ENCODE measurements at regions not wholly inside any gene's neighbourhood (a gene's known extent, or its start where the extent isn't known, plus 50 kb on each side); places are given as distances from the start of the nearest gene placed in this dataset.

GRCh38 chr20:58054780-58055373, 173.6 kb downstream of the ANKRD60 start:
- Histone ChIP-seq H3K27ac (peak overlapping the region in 1 of 4 donors; percentile 33), H3K4me3 (no peak overlapping the region), H3K9me3 (no peaks in the 10 kb centered on the region), H3K36me3 (no peaks in the 10 kb centered on the region), H3K27me3 (no peaks in the 10 kb centered on the region), H3K4me1 (peaks cover 0 to 4% of the 10 kb centered on the region in 2 donors)
- DNase-seq (no peak), ATAC-seq (no peak)
- intact Hi-C loops (cut with DNase I; ENCODE audit: low total_unique reads), result no loop called here
- in situ Hi-C loops (cut with MboI; ENCODE audit: low sequenced_read_pairs in 4 of 4), result no loop called here
- no peak for TF ChIP-seq CTCF (IDR thresholded peaks at IDR 0.05 in 4 of 5, conservative IDR thresholded peaks at IDR 0.05 in 1 of 5)
- no peak for TF ChIP-seq POLR2A (IDR thresholded peaks at IDR 0.05)

- DNase-seq, result no peak
- in situ Hi-C loops (cut with MboI; ENCODE audit: low sequenced_read_pairs in 4 of 4), result no loop called here
- intact Hi-C loops (cut with DNase I; ENCODE audit: low total_unique reads), result no loop called here
- H3K4me3 ChIP-seq, result no peak overlapping the region
- H3K9me3 ChIP-seq, result no peaks in the 10 kb centered on the region
- no peak for ATAC-seq
- H3K36me3 ChIP-seq, result no peaks in the 10 kb centered on the region
- peaks cover 0 to 4% of the 10 kb centered on the region in 2 donors for H3K4me1 ChIP-seq
- no peaks in the 10 kb centered on the region for H3K27me3 ChIP-seq
- peak overlapping the region in 1 of 4 donors; percentile 33 for H3K27ac ChIP-seq
- TF ChIP-seq POLR2A (IDR thresholded peaks at IDR 0.05) (no peak), CTCF (IDR thresholded peaks at IDR 0.05 in 4 of 5, conservative IDR thresholded peaks at IDR 0.05 in 1 of 5) (no peak)
Measured at GRCh38 chr20:58054082-58054779, 174.2 kb downstream of the ANKRD60 start.

GRCh38 chr20:58053391-58054055, 174.9 kb downstream of the ANKRD60 start:
- Histone ChIP-seq H3K27ac (no peak overlapping the region), H3K4me3 (no peak overlapping the region), H3K27me3 (no peaks in the 10 kb centered on the region), H3K9me3 (no peaks in the 10 kb centered on the region), H3K36me3 (no peaks in the 10 kb centered on the region), H3K4me1 (peaks cover 0 to 4% of the 10 kb centered on the region in 2 donors)
- DNase-seq (no peak), ATAC-seq (no peak)
- in situ Hi-C loops (cut with MboI; ENCODE audit: low sequenced_read_pairs in 4 of 4), result no loop called here
- no peak for TF ChIP-seq POLR2A (IDR thresholded peaks at IDR 0.05)
- no peak for TF ChIP-seq CTCF (IDR thresholded peaks at IDR 0.05 in 4 of 5, conservative IDR thresholded peaks at IDR 0.05 in 1 of 5)
- intact Hi-C loops (cut with DNase I; ENCODE audit: low total_unique reads), result no loop called here

GRCh38 chr20:58051367-58051766, 177.1 kb downstream of the ANKRD60 start:
- Histone ChIP-seq H3K9me3 (no peaks in the 10 kb centered on the region), H3K36me3 (no peaks in the 10 kb centered on the region), H3K27me3 (no peaks in the 10 kb centered on the region), H3K4me3 (no peak overlapping the region), H3K4me1 (peaks cover 0 to 4% of the 10 kb centered on the region in 2 donors), H3K27ac (no peak overlapping the region)
- in situ Hi-C loops (cut with MboI; ENCODE audit: low sequenced_read_pairs in 4 of 4) (no loop called here), intact Hi-C loops (cut with DNase I; ENCODE audit: low total_unique reads) (no loop called here)
- ATAC-seq, result no peak
- DNase-seq, result no peak
- no peak for TF ChIP-seq CTCF (IDR thresholded peaks at IDR 0.05 in 4 of 5, conservative IDR thresholded peaks at IDR 0.05 in 1 of 5)
- TF ChIP-seq POLR2A (IDR thresholded peaks at IDR 0.05), result no peak
